H1 (cell line): ENCODE measurements at regions not wholly inside any gene's neighbourhood (a gene's known extent, or its start where the extent isn't known, plus 50 kb on each side); places are given as distances from the start of the nearest gene placed in this dataset.

ENCODE experiments used
- CTCF ChIA-PET: fragments of 300-600 bp; sonication (Branson Sonifier 250); formaldehyde crosslinking; loops from one replicate; lab custom pipeline; 2021; ENCODE audit not compliant: partially characterized antibody; lab: Charles Lee
- POLR2A ChIA-PET: fragments of 300-600 bp; sonication (Branson Sonifier 250); formaldehyde crosslinking; loops from one replicate; lab custom pipeline; 2021; ENCODE audit warnings: inconsistent platforms; ENCODE audit not compliant: partially characterized antibody; lab: Charles Lee
- DNase-seq, 2 experiments: peaks; one replicate each; pipeline versions ENCODE4 v3.0.0 to v3.0.0-alpha.2; 2010 to 2022; ENCODE audit warnings: low spot score in 2 of 2, low read depth in 1 of 2, mixed read lengths in 1 of 2
- FAIRE-seq: peaks from 2 replicates; lab custom pipeline; 2011; peaks lifted over from hg19 to GRCh38; lab: Jason Lieb, UNC
- H2AFZ ChIP-seq: 2 replicates; pipeline ENCODE4 v1.8.1; 2012; ENCODE audit warnings: low read length, inconsistent platforms
- H2AK5ac ChIP-seq: 2 replicates; pipeline ENCODE4 v1.6.1; 2013; ENCODE audit warnings: low read depth, low read length
- H2BK120ac ChIP-seq: replicated peaks from 2 replicates; pipeline ENCODE3; 2013; ENCODE audit warnings: low read depth, low read length, inconsistent platforms
- H2BK12ac ChIP-seq: 2 replicates; pipeline ENCODE4 v1.6.1; 2013; ENCODE audit warnings: low read depth, low read length
- H2BK15ac ChIP-seq: 2 replicates; pipeline ENCODE4 v1.6.1; 2013; ENCODE audit warnings: low read length
- H2BK20ac ChIP-seq: 2 replicates; pipeline ENCODE4 v1.6.1; 2013; ENCODE audit warnings: low read length
- H2BK5ac ChIP-seq: 2 replicates; pipeline ENCODE4 v1.6.1; 2013; ENCODE audit warnings: low read depth, low read length
- H3K14ac ChIP-seq: 2 replicates; pipeline ENCODE4 v1.6.1; 2013; ENCODE audit warnings: inconsistent platforms; ENCODE audit not compliant: insufficient read length
- H3K18ac ChIP-seq: 2 replicates; pipeline ENCODE4 v1.6.1; 2013; ENCODE audit warnings: low read length; ENCODE audit errors: extremely low read depth
- H3K23ac ChIP-seq: 2 replicates; pipeline ENCODE4 v1.6.1; 2013; ENCODE audit warnings: inconsistent platforms; ENCODE audit not compliant: insufficient read length
- H3K23me2 ChIP-seq: 2 replicates; pipeline ENCODE4 v1.6.1; 2013; ENCODE audit warnings: low read depth, low read length
- H3K27ac ChIP-seq: 2 replicates; pipeline ENCODE4 v1.6.1; 2011; ENCODE audit warnings: low read depth, low read length, inconsistent platforms
- H3K27me3 ChIP-seq, 4 experiments: replicated peaks in 1 of 4; 1 replicate in 1 of 4; 2 replicates in 3 of 4; pipeline versions ENCODE4 v1.6.1 to v1.8.1; 2011 to 2013; ENCODE audit warnings: low read length in 3 of 4, mild to moderate bottlenecking in 3 of 4, inconsistent platforms in 2 of 4, mixed read lengths in 2 of 4, moderate library complexity in 1 of 4; ENCODE audit not compliant: control insufficient read depth in 3 of 4, insufficient read depth in 3 of 4; ENCODE audit errors: extremely low read depth in 1 of 4
- H3K36me3 ChIP-seq, 4 experiments: 2 replicates each; pipeline versions ENCODE4 v1.6.1 to v1.8.1; 2011 to 2013; ENCODE audit warnings: mild to moderate bottlenecking in 4 of 4, low read length in 3 of 4, moderate library complexity in 2 of 4, control low read depth in 1 of 4, inconsistent platforms in 1 of 4; ENCODE audit not compliant: insufficient read depth in 4 of 4, control insufficient read depth in 2 of 4
- H3K4ac ChIP-seq: replicated peaks from 2 replicates; pipeline ENCODE3; 2013; ENCODE audit warnings: low read length, low read depth, mixed read lengths, inconsistent platforms; ENCODE audit not compliant: insufficient read length
- H3K4me1 ChIP-seq, 4 experiments: replicated peaks in 1 of 4; 1 replicate in 1 of 4; 2 replicates in 3 of 4; pipeline versions ENCODE4 v1.6.1 to v1.8.1; 2011 to 2013; ENCODE audit warnings: low read length in 3 of 4, inconsistent platforms in 2 of 4, mixed read lengths in 1 of 4; ENCODE audit not compliant: insufficient read depth in 4 of 4, control insufficient read depth in 3 of 4
- H3K4me2 ChIP-seq, 2 experiments: 2 replicates each; pipeline versions ENCODE4 v1.6.1 to v1.8.1; 2011 to 2013; ENCODE audit warnings: low read depth in 2 of 2, low read length in 2 of 2, control low read depth in 1 of 2, inconsistent platforms in 1 of 2, mild to moderate bottlenecking in 1 of 2; ENCODE audit not compliant: insufficient read depth in 1 of 2
- H3K4me3 ChIP-seq, 4 experiments: fragments of 200-600, 300-600 bp in 1 of 4; sonication (generic), shearing (Covaris generic), sonication (Bioruptor Twin) in 1 of 4; 2 replicates each; pipeline versions ENCODE4 v1.5.1 to v1.8.1; 2011 to 2016; ENCODE audit warnings: low read length in 4 of 4, low read depth in 3 of 4, control low read depth in 2 of 4, inconsistent platforms in 2 of 4, mild to moderate bottlenecking in 2 of 4, mixed read lengths in 1 of 4, moderate library complexity in 1 of 4; ENCODE audit not compliant: insufficient read depth in 2 of 4; ENCODE audit errors: extremely low read depth in 1 of 4
- H3K56ac ChIP-seq: replicated peaks from 2 replicates; pipeline ENCODE3; 2013; ENCODE audit warnings: low read depth, mild to moderate bottlenecking, mixed read lengths, low read length, inconsistent platforms; ENCODE audit not compliant: insufficient read length
- H3K79me1 ChIP-seq: 2 replicates; pipeline ENCODE4 v1.6.1; 2013; ENCODE audit warnings: low read depth, low read length, control low read depth
- H3K79me2 ChIP-seq, 2 experiments: 2 replicates each; pipeline versions ENCODE4 v1.6.1 to v1.8.1; 2012 to 2013; ENCODE audit warnings: low read length in 2 of 2, mild to moderate bottlenecking in 2 of 2, inconsistent platforms in 1 of 2; ENCODE audit not compliant: insufficient read depth in 2 of 2, control insufficient read depth in 1 of 2
- H3K9ac ChIP-seq, 4 experiments: replicated peaks in 1 of 4; 1 replicate in 1 of 4; 2 replicates in 3 of 4; pipeline versions ENCODE4 v1.6.1 to v1.8.1; 2011 to 2013; ENCODE audit warnings: low read depth in 3 of 4, low read length in 3 of 4, control low read depth in 2 of 4, mild to moderate bottlenecking in 2 of 4, moderate library complexity in 2 of 4, inconsistent platforms in 1 of 4; ENCODE audit errors: extremely low read depth in 1 of 4
- H3K9me3 ChIP-seq, 2 experiments: 2 replicates each; pipeline versions ENCODE4 v1.6.1 to v1.8.1; 2012 to 2013; ENCODE audit warnings: mild to moderate bottlenecking in 2 of 2, moderate library complexity in 2 of 2, control low read depth in 1 of 2, inconsistent platforms in 1 of 2, low read depth in 1 of 2, low read length in 1 of 2, mixed read lengths in 1 of 2; ENCODE audit not compliant: insufficient read depth in 2 of 2
- H4K20me1 ChIP-seq, 2 experiments: replicated peaks in 1 of 2; 2 replicates each; pipeline versions ENCODE3 to v1.8.1; 2011 to 2013; ENCODE audit warnings: inconsistent platforms in 2 of 2, low read length in 2 of 2, mild to moderate bottlenecking in 1 of 2; ENCODE audit not compliant: insufficient read depth in 2 of 2, control insufficient read depth in 1 of 2
- H4K5ac ChIP-seq: 2 replicates; pipeline ENCODE4 v1.6.1; 2013; ENCODE audit warnings: low read length, low read depth, mixed read lengths, inconsistent platforms; ENCODE audit not compliant: insufficient read length
- H4K8ac ChIP-seq: 2 replicates; pipeline ENCODE4 v1.8.0; 2013; ENCODE audit warnings: mild to moderate bottlenecking, moderate library complexity, low read length, inconsistent platforms; ENCODE audit not compliant: insufficient read depth; ENCODE audit errors: extremely low read depth
- H4K91ac ChIP-seq: replicated peaks from 2 replicates; pipeline ENCODE3; 2013; ENCODE audit warnings: low read length, mixed read lengths, inconsistent platforms; ENCODE audit not compliant: insufficient read length
- FOSL1 ChIP-seq: IDR thresholded peaks from 2 replicates; pipeline ENCODE4 v1.6.1; 2011; ENCODE audit warnings: mild to moderate bottlenecking, low read depth, low read length, moderate library complexity; ENCODE audit not compliant: insufficient read depth
- YY1 ChIP-seq: IDR thresholded peaks from 2 replicates; pipeline ENCODE4 v1.6.1; 2011; ENCODE audit warnings: low read depth, mild to moderate bottlenecking, low read length
- WGBS, 2 experiments: shearing (Covaris generic) in 1 of 2; methylation state at CpG; one replicate each; pipeline versions ENCODE4 v1.1.6 to v1.1.7; 2013 to 2015; ENCODE audit warnings: low lambda C conversion rate in 2 of 2, mixed read lengths in 2 of 2, inconsistent platforms in 1 of 2, low coverage in 1 of 2, missing lambda C conversion rate in 1 of 2; ENCODE audit not compliant: insufficient replicate concordance in 2 of 2, insufficient coverage in 1 of 2, insufficient read length in 1 of 2; ENCODE audit errors: extremely low coverage in 1 of 2, missing lambda C conversion rate in 1 of 2; 5-methylcytosine and 5-hydroxymethylcytosine counted together
- TF ChIP-seq, protein P1 (sequence below): IDR thresholded peaks from 2 replicates; pipeline ENCODE4 v1.6.1; 2012; ENCODE audit warnings: inconsistent platforms

DNA sequence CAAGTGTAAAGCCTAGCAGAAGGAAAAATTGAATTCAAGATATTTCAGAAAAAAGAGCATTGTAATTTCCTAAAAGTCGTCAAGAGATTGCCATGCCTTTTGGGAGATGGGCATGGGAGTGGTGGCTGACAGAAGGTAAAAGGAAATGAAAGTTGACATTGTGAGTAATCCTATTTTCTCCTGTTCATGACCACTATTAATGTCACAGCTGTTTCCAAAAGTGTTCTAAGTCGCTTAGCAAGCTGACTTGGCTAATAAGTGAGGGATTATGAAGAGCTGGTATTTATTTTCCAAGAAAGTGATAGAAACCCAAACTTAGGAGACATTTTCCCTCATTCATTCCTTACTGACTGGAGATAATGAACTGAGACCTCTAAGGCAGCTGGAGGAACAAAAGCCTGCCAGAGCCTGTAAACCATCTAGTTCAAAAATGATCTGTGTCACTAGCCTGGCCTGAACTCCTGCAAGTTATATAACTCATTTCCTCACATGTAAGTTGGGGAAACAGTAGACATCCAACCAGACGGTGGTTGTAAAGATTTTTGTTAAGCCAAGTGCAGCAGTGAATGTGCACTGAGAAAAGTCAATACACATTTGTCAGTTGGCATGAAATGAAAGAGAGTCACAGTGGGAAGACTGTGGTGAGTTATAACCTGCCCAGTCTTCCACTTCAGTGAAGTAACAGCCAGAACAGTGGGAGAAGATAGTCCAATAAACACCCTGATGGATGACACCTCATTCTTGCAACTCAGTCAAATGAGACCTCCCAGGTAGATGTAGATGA is 75.8 kb downstream of the DIO2 start:
- no peak for DNase-seq
- TF ChIP-seq, protein P1, sequence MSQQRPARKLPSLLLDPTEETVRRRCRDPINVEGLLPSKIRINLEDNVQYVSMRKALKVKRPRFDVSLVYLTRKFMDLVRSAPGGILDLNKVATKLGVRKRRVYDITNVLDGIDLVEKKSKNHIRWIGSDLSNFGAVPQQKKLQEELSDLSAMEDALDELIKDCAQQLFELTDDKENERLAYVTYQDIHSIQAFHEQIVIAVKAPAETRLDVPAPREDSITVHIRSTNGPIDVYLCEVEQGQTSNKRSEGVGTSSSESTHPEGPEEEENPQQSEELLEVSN, result no peak
- TF ChIP-seq FOSL1, result no peak
- no peak for TF ChIP-seq YY1

More for the DNA sequence above, 75.8 kb downstream of the DIO2 start:
- 85% methylated on average over 3 of the region's 3 CpGs; no CpG with 5 or more reads in 1 of the 2 experiments for WGBS, 2 experiments
- Histone ChIP-seq H2BK15ac (no peak overlapping the region), H3K56ac (no peak overlapping the region), H2AK5ac (no peak overlapping the region), H3K9me3 (peaks cover 20% of the 10 kb centered on the region in 2 experiments), H3K23ac (no peak overlapping the region), H2BK120ac (no peak overlapping the region), H3K14ac (no peak overlapping the region), H4K91ac (no peak overlapping the region), H2BK20ac (no peak overlapping the region), H4K8ac (no peak overlapping the region), H3K23me2 (no peaks in the 10 kb centered on the region), H3K79me1 (no peaks in the 10 kb centered on the region), H2AFZ (no peak overlapping the region), H3K18ac (no peak overlapping the region), H2BK5ac (no peak overlapping the region), H3K27me3 (no peaks in the 10 kb centered on the region), H3K36me3 (no peaks in the 10 kb centered on the region; a peak in 1 of 8 replicates), H3K4me3 (no peak overlapping the region), H2BK12ac (no peak overlapping the region), H3K4ac (no peak overlapping the region), H3K79me2 (no peaks in the 10 kb centered on the region), H4K5ac (no peak overlapping the region), H3K27ac (no peak overlapping the region), H3K4me1 (no peaks in the 10 kb centered on the region), H3K9ac (no peak overlapping the region), H3K4me2 (no peak overlapping the region), H4K20me1 (no peaks in the 10 kb centered on the region)
- no peak for FAIRE-seq
- POLR2A ChIA-PET, result no interaction called here
- CTCF ChIA-PET, result no interaction called here
